ENCODE measurements at regions not wholly inside any gene's neighbourhood (a gene's known extent, or its start where the extent isn't known, plus 50 kb on each side); places are given as distances from the start of the nearest gene placed in this dataset.

DNA sequence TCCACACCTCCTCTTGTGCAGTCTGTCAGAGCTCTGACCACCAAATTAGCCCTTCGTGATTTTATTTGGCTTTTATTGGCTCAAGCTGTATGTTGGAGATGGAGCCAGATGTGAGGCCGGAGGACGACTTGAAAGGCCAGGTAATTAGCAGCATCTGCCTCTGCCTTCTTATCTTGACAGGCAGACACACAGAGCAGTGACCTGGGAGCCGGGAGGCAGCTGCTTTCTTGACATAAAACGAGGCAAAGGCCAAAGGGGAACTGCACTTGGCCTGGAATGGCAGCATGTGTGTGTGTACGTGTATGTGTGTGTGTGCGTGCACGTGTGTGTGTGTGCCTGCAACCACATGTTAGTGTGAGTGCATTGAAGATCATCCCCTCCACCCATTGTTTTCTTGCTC lies 56.9 kb upstream of the BRD7 start:
- ATAC-seq, result no peak
- no peak overlapping the region for H3K27ac Mint-ChIP-seq
- H3K9me3 Mint-ChIP-seq, result peaks cover 0 to 14% (median 3%) of the 10 kb centered on the region in 9 donors
- H3K4me1 Mint-ChIP-seq, result peaks cover 0 to 2% (median 0%) of the 10 kb centered on the region in 4 donors
- DNase-seq, result no peak
- POLR2A ChIA-PET, result interaction anchor here (0.8 kb wide), 1 partner anchor 116 kb away, joined by 3 read pairs; no protein-coding TSS in a partner anchor
- H3K36me3 Mint-ChIP-seq, result peaks cover 0 to 6% (median 2%) of the 10 kb centered on the region in 3 donors
- H3K27me3 Mint-ChIP-seq, result peaks cover 1 to 21% (median 8%) of the 10 kb centered on the region in 5 donors
- H3K4me3 Mint-ChIP-seq, result no peak overlapping the region

DNA sequence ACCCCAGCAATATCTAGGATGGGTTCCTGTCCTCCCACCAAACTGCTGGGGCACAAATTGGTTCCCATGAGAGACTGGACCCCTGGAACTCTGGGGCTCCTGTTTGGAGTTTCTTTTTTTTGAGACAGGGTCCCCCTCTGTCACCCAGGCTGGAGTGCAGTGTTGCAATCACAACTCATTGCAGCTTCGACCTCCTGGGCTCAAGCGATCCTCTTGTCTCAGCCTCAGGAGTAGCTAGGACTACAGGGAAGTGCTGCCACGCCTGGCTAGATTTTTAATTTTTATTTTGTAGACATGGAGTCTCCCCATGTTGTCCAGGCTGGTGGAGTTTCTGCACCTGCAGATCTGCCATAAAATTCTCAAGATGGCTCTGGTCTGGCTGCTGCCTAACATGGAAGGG lies 56.3 kb upstream of the BRD7 start:
- Mint-ChIP-seq H3K4me1 (peaks cover 0 to 2% (median 0%) of the 10 kb centered on the region in 4 donors), H3K27me3 (peaks cover 1 to 21% (median 8%) of the 10 kb centered on the region in 5 donors), H3K9me3 (peaks cover 0 to 19% (median 8%) of the 10 kb centered on the region in 9 donors), H3K4me3 (no peak overlapping the region), H3K36me3 (peaks cover 0 to 9% (median 2%) of the 10 kb centered on the region in 3 donors), H3K27ac (no peak overlapping the region)
- ATAC-seq, result no peak
- POLR2A ChIA-PET, result interaction anchor here (0.8 kb wide), 1 partner anchor 117 kb away, joined by 3 read pairs; no protein-coding TSS in a partner anchor
- DNase-seq, result no peak

DNA sequence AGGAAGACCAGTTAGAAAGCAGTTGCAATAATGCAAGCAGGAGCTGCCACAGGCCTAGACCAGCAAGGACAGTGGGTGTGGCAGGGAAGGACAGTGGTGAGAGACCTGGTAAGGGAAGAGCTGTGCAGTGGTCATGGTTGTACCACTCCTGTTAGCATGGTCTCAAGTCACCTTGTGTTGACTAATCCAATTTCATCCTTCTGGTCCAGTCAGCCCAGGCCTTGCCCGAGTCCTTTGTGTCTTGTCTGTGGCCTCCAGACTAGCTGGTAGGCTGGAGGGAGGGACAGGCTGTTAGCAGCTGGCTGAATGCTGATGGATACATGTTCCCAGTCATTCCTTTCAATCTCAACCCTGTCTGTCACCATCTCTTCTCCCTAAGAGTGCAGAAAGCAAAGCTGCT lies 54.1 kb upstream of the BRD7 start:
- POLR2A ChIA-PET, result no interaction called here
- DNase-seq (no peak), ATAC-seq (no peak)
- Mint-ChIP-seq H3K4me1 (peaks cover 0 to 2% (median 0%) of the 10 kb centered on the region in 4 donors), H3K27me3 (peaks cover 0 to 21% (median 8%) of the 10 kb centered on the region in 5 donors), H3K4me3 (no peak overlapping the region), H3K36me3 (peaks cover 0 to 26% (median 11%) of the 10 kb centered on the region in 3 donors), H3K9me3 (peaks cover 10 to 40% (median 26%) of the 10 kb centered on the region in 9 donors), H3K27ac (no peak overlapping the region)

DNA sequence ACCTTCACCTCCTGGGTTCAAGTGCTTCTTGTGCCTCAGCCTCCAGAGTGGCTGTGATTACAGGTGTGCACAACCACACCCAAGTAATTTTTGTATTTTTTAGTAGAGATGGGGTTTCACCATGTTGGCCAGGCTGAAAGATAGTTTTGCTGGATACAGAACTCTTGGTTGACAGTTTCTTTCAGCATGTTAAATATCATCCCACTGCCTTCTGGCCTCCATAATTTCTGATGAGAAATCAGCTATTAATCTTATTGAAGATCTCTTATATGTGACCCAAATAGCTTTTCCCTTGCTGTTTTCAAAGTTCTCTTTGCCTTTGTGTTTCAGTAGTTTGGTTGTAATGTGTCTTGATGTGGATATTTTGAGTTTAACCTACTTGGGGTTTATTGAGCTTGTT lies 50.3 kb upstream of the BRD7 start:
- H3K9me3 Mint-ChIP-seq, result peaks cover 22 to 76% (median 51%) of the 10 kb centered on the region in 9 donors
- POLR2A ChIA-PET, result no interaction called here
- no peak for ATAC-seq
- H3K4me3 Mint-ChIP-seq, result no peak overlapping the region
- H3K36me3 Mint-ChIP-seq, result peaks cover 0 to 41% (median 26%) of the 10 kb centered on the region in 3 donors
- H3K27me3 Mint-ChIP-seq, result peaks cover 0 to 6% (median 2%) of the 10 kb centered on the region in 5 donors
- no peak overlapping the region for H3K27ac Mint-ChIP-seq
- no peaks in the 10 kb centered on the region for H3K4me1 Mint-ChIP-seq
- no peak for DNase-seq
